ENCODE measurements at regions not wholly inside any gene's neighbourhood (a gene's known extent, or its start where the extent isn't known, plus 50 kb on each side); places are given as distances from the start of the nearest gene placed in this dataset.

- no peak for DNase-seq (ENCODE audit: low read depth, low spot score)
- TF ChIP-seq REST (IDR thresholded peaks at IDR 0.05; ENCODE audit: insufficient read depth in 1 of 2, low read depth in 2 of 2, low read length in 1 of 2) (no peak), TCF7L2 (IDR thresholded peaks at IDR 0.05; ENCODE audit: low read depth, low read length) (no peak)
- in situ Hi-C loops (cut with HindIII; ENCODE audit: low pct_unique_long_range_greater_than_20kb, low sequenced_read_pairs) = no loop called here
- ChIA-PET POLR2A (no interaction called here), CTCF (no interaction called here)
- intact Hi-C loops (cut with micrococcal nuclease; ENCODE audit: unreplicated experiment) = no loop called here
- H3K27ac ChIP-seq (ENCODE audit: low read length) = no peak overlapping the region
- ATAC-seq = no peak
- H3K9me3 ChIP-seq (ENCODE audit: control insufficient read depth, insufficient read depth, low read depth, low read length) = no peaks in the 10 kb centered on the region
- BruUV-seq (replicated peaks) = no TSS peak
- no peaks in the 10 kb centered on the region for H3K27me3 ChIP-seq (ENCODE audit: control insufficient read depth, insufficient read depth, low read length)
- H3K4me3 ChIP-seq (ENCODE audit: low read depth in 2 of 2, low read length in 2 of 2) = no peak overlapping the region
- no peaks in the 10 kb centered on the region for H3K4me1 ChIP-seq (ENCODE audit: control insufficient read depth, insufficient read depth, low read length)
- no peaks in the 10 kb centered on the region for H3K36me3 ChIP-seq (ENCODE audit: control insufficient read depth, insufficient read depth, low read length)
Observed at GRCh38 chr3:24965706-24966385, 462.2 kb upstream of the RARB start.

- in situ Hi-C loops (cut with HindIII; ENCODE audit: low pct_unique_long_range_greater_than_20kb, low sequenced_read_pairs) = no loop called here
- intact Hi-C loops (cut with micrococcal nuclease; ENCODE audit: unreplicated experiment) = no loop called here
- Histone ChIP-seq H3K4me3 (ENCODE audit: low read depth in 2 of 2, low read length in 2 of 2) (no peak overlapping the region), H3K27me3 (ENCODE audit: control insufficient read depth, insufficient read depth, low read length) (no peaks in the 10 kb centered on the region), H3K9me3 (ENCODE audit: control insufficient read depth, insufficient read depth, low read depth, low read length) (no peaks in the 10 kb centered on the region), H3K27ac (ENCODE audit: low read length) (no peak overlapping the region), H3K36me3 (ENCODE audit: control insufficient read depth, insufficient read depth, low read length) (no peaks in the 10 kb centered on the region), H3K4me1 (ENCODE audit: control insufficient read depth, insufficient read depth, low read length) (no peaks in the 10 kb centered on the region)
- no peak for DNase-seq (ENCODE audit: low read depth, low spot score)
- POLR2A ChIA-PET = no interaction called here
- TF ChIP-seq CTCF (IDR thresholded peaks at IDR 0.05) (no peak), POLR2AphosphoS5 (IDR thresholded peaks at IDR 0.05; ENCODE audit: low read depth, low read length) (no peak), SIN3A (IDR thresholded peaks at IDR 0.05; ENCODE audit: borderline replicate concordance, insufficient read depth, low read depth, low read length) (no peak), REST (IDR thresholded peaks at IDR 0.05; ENCODE audit: insufficient read depth in 1 of 2, low read depth in 2 of 2, low read length in 1 of 2) (no peak), TCF7L2 (IDR thresholded peaks at IDR 0.05; ENCODE audit: low read depth, low read length) (no peak)
- no TSS peak for BruUV-seq (replicated peaks)
- no peak for ATAC-seq
- CTCF ChIA-PET = no interaction called here
Observed at GRCh38 chr3:24968036-24968435, 460.0 kb upstream of the RARB start.
